Liver (tissue), 7 donors: ENCODE measurements at regions not wholly inside any gene's neighbourhood (a gene's known extent, or its start where the extent isn't known, plus 50 kb on each side); places are given as distances from the start of the nearest gene placed in this dataset.

Source experiments
- DNase-seq: peaks from one replicate; pipeline ENCODE4 v3.0.0-alpha.2; 2017; ENCODE audit warnings: low spot score
- H3K27ac ChIP-seq, 2 donors: one replicate each; pipeline ENCODE4 v1.7.0; 2013; ENCODE audit warnings: inconsistent platforms in 2 of 2, low read length in 2 of 2, control low read depth in 1 of 2, low read depth in 1 of 2, mild to moderate bottlenecking in 1 of 2
- H3K27me3 ChIP-seq, 4 donors: one replicate each; pipeline versions ENCODE4 v1.6.1 to v1.7.0; 2013; ENCODE audit warnings: low read length in 3 of 4, inconsistent platforms in 1 of 4, mild to moderate bottlenecking in 1 of 4, moderate library complexity in 1 of 4; ENCODE audit not compliant: control insufficient read depth in 4 of 4, insufficient read depth in 4 of 4
- H3K36me3 ChIP-seq, 4 donors: one replicate each; pipeline versions ENCODE4 v1.6.1 to v1.7.0; 2013; ENCODE audit warnings: low read length in 3 of 4, mild to moderate bottlenecking in 3 of 4, low read depth in 1 of 4, moderate library complexity in 1 of 4; ENCODE audit not compliant: control insufficient read depth in 4 of 4, insufficient read depth in 3 of 4
- H3K4me1 ChIP-seq, 4 donors: one replicate each; pipeline versions ENCODE4 v1.6.1 to v1.7.0; 2013; ENCODE audit warnings: low read length in 3 of 4, mild to moderate bottlenecking in 3 of 4, moderate library complexity in 1 of 4; ENCODE audit not compliant: control insufficient read depth in 4 of 4, insufficient read depth in 4 of 4
- H3K4me3 ChIP-seq, 3 donors: one replicate each; pipeline versions ENCODE4 v1.6.1 to v1.7.0; 2013; ENCODE audit warnings: low read length in 3 of 3, control low read depth in 1 of 3, low read depth in 1 of 3, mild to moderate bottlenecking in 1 of 3
- H3K9ac ChIP-seq, 2 donors: one replicate each; pipeline ENCODE4 v1.7.0; 2013; ENCODE audit warnings: low read length in 2 of 2, mild to moderate bottlenecking in 2 of 2, moderate library complexity in 2 of 2, control low read depth in 1 of 2, low read depth in 1 of 2
- H3K9me3 ChIP-seq, 4 donors: one replicate each; pipeline versions ENCODE4 v1.6.1 to v1.7.0; 2013; ENCODE audit warnings: low read length in 3 of 4; ENCODE audit not compliant: control insufficient read depth in 4 of 4
- CTCF ChIP-seq: fragments of 150-350 bp; IDR thresholded peaks from 2 replicates; pipeline ENCODE4 v1.5.1; 2017; ENCODE audit warnings: improper control_type of control experiment, low read depth, low read length; ENCODE audit not compliant: missing input control
- EGR1 ChIP-seq, 2 donors: IDR thresholded peaks; 2 replicates each; pipeline ENCODE4 v1.6.1; 2016 to 2018; ENCODE audit warnings: antibody characterized with exemption in 2 of 2, low read depth in 2 of 2
- FOXA1 ChIP-seq: IDR thresholded peaks from 2 replicates; pipeline ENCODE4 v1.6.1; 2016; ENCODE audit warnings: antibody characterized with exemption
- FOXA2 ChIP-seq: IDR thresholded peaks from 2 replicates; pipeline ENCODE4 v1.6.1; 2016; ENCODE audit warnings: antibody characterized with exemption
- GABPA ChIP-seq, 2 donors: IDR thresholded peaks in 1 of 2; conservative IDR thresholded peaks in 1 of 2; 2 replicates each; pipeline ENCODE4 v1.6.1; 2016; ENCODE audit warnings: antibody characterized with exemption in 2 of 2, mild to moderate bottlenecking in 1 of 2, moderate library complexity in 1 of 2
- HNF4A ChIP-seq, 2 donors: conservative IDR thresholded peaks; 2 replicates each; pipeline ENCODE4 v1.6.1; 2016; ENCODE audit warnings: antibody characterized with exemption in 2 of 2, mild to moderate bottlenecking in 2 of 2
- HNF4G ChIP-seq: IDR thresholded peaks from 2 replicates; pipeline ENCODE4 v1.6.1; 2016; ENCODE audit warnings: antibody characterized with exemption
- JUND ChIP-seq, 2 donors: IDR thresholded peaks; 2 replicates each; pipeline ENCODE4 v1.6.1; 2016; ENCODE audit warnings: antibody characterized with exemption in 2 of 2
- NR2F2 ChIP-seq: IDR thresholded peaks from 2 replicates; pipeline ENCODE4 v1.6.1; 2016; ENCODE audit warnings: antibody characterized with exemption
- RAD21 ChIP-seq, 2 donors: IDR thresholded peaks; 2 replicates each; pipeline ENCODE4 v1.6.1; 2016; ENCODE audit warnings: antibody characterized with exemption in 2 of 2, mild to moderate bottlenecking in 2 of 2
- REST ChIP-seq: IDR thresholded peaks from 2 replicates; pipeline ENCODE4 v1.6.1; 2016; ENCODE audit warnings: antibody characterized with exemption, mild to moderate bottlenecking
- RXRA ChIP-seq, 2 donors: IDR thresholded peaks; 2 replicates each; pipeline ENCODE4 v1.6.1; 2017 to 2018; ENCODE audit warnings: antibody characterized with exemption in 2 of 2, mild to moderate bottlenecking in 1 of 2
- SP1 ChIP-seq: IDR thresholded peaks from 2 replicates; pipeline ENCODE4 v1.6.1; 2018; ENCODE audit warnings: antibody characterized with exemption, mild to moderate bottlenecking
- TAF1 ChIP-seq: conservative IDR thresholded peaks from 2 replicates; pipeline ENCODE4 v1.6.1; 2016; ENCODE audit warnings: antibody characterized with exemption, mild to moderate bottlenecking
- YY1 ChIP-seq: IDR thresholded peaks from 2 replicates; pipeline ENCODE4 v1.6.1; 2016; ENCODE audit warnings: antibody characterized with exemption, mild to moderate bottlenecking
- TF ChIP-seq, protein P1 (sequence below): IDR thresholded peaks from 2 replicates; pipeline ENCODE4 v1.6.1; 2016; ENCODE audit warnings: antibody characterized with exemption
- TF ChIP-seq, protein P2 (sequence below): IDR thresholded peaks from 2 replicates; pipeline ENCODE4 v1.6.1; 2016; ENCODE audit warnings: antibody characterized with exemption
- TF ChIP-seq, protein P3 (sequence below): IDR thresholded peaks from 2 replicates; pipeline ENCODE4 v1.6.1; 2016; ENCODE audit warnings: antibody characterized with exemption
- donor health status: healthy.
- donor health status: healthy.
- donor health status: healthy.
- donor health status: healthy.

DNA sequence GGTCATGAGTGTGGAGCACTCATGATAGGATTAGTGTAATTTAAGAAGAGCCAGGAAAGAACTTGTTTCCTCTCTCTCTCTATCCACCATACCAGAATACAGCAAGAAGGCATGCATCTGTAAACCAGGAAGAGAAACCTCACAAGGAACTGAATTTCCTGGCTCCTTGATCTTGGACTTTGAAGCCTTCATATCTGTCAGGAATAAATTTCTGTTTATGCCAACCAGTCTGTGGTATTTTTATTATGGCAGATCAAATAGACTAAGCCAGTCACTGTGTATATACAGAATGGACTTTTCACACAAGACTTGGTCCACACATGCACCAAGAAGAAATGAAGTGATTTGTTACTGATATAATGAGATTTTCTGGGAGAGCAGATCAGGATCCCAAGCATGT is 930.1 kb upstream of the TMEFF2 start:
- no peak for DNase-seq
- no peaks in the 10 kb centered on the region for H3K27me3 ChIP-seq
- no peak overlapping the region for H3K27ac ChIP-seq

More for the DNA sequence above, 930.1 kb upstream of the TMEFF2 start:
- no peak overlapping the region for H3K4me3 ChIP-seq
- H3K9me3 ChIP-seq = no peaks in the 10 kb centered on the region
- H3K4me1 ChIP-seq = no peaks in the 10 kb centered on the region
- H3K36me3 ChIP-seq = no peaks in the 10 kb centered on the region
- H3K9ac ChIP-seq = no peak overlapping the region
- TF ChIP-seq SP1 (no peak), JUND (IDR thresholded peaks at IDR 0.05) (no peak), NR2F2 (no peak), CTCF (no peak), YY1 (no peak), RAD21 (IDR thresholded peaks at IDR 0.05) (no peak), FOXA2 (no peak), HNF4A (conservative IDR thresholded peaks at IDR 0.05) (no peak), REST (no peak), TAF1 (no peak), GABPA (IDR thresholded peaks at IDR 0.05 in 1 of 2, conservative IDR thresholded peaks at IDR 0.05 in 1 of 2) (no peak), EGR1 (IDR thresholded peaks at IDR 0.05; ENCODE audit: low read depth in 2 of 2) (no peak), FOXA1 (no peak), RXRA (IDR thresholded peaks at IDR 0.05) (no peak), HNF4G (no peak)
- TF ChIP-seq, protein P1, sequence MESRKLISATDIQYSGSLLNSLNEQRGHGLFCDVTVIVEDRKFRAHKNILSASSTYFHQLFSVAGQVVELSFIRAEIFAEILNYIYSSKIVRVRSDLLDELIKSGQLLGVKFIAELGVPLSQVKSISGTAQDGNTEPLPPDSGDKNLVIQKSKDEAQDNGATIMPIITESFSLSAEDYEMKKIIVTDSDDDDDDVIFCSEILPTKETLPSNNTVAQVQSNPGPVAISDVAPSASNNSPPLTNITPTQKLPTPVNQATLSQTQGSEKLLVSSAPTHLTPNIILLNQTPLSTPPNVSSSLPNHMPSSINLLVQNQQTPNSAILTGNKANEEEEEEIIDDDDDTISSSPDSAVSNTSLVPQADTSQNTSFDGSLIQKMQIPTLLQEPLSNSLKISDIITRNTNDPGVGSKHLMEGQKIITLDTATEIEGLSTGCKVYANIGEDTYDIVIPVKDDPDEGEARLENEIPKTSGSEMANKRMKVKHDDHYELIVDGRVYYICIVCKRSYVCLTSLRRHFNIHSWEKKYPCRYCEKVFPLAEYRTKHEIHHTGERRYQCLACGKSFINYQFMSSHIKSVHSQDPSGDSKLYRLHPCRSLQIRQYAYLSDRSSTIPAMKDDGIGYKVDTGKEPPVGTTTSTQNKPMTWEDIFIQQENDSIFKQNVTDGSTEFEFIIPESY = no peak
- TF ChIP-seq, protein P2, sequence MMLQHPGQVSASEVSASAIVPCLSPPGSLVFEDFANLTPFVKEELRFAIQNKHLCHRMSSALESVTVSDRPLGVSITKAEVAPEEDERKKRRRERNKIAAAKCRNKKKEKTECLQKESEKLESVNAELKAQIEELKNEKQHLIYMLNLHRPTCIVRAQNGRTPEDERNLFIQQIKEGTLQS = no peak
- TF ChIP-seq, protein P3, sequence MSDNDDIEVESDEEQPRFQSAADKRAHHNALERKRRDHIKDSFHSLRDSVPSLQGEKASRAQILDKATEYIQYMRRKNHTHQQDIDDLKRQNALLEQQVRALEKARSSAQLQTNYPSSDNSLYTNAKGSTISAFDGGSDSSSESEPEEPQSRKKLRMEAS = no peak
